ENCODE measurements at regions not wholly inside any gene's neighbourhood (a gene's known extent, or its start where the extent isn't known, plus 50 kb on each side); places are given as distances from the start of the nearest gene placed in this dataset.

DNA sequence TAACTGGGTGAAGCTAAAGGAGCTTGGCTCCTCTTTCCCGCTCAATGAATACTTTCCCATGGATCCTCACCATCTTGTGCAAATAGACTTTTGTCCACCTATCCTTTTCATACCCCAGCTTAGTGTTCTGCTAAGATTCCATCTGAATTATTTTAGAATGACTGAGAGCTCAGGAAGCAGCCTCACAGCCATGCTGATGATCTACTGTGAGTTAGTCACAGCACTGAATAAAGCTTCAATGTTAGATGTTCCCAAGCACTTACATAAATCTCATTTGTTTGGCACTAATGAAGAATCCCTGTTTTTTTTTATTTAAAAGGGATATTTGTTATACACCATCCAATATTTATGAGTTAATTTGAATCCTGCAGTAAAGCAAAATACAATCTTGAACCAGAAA, 317.6 kb upstream of the TRPC7 start:
- intact Hi-C loops (cut with DNase I): no loop called here
- no peak for DNase-seq
- no peak for TF ChIP-seq CTCF (IDR thresholded peaks at IDR 0.05)
- Histone ChIP-seq H3K36me3 (ENCODE audit: insufficient read depth in 1 of 2, low read depth in 1 of 2) (no peaks in the 10 kb centered on the region), H3K4me1 (no peaks in the 10 kb centered on the region), H3K27me3 (ENCODE audit: insufficient read depth in 3 of 3, low read length in 2 of 3) (no peaks in the 10 kb centered on the region), H3K4me3 (no peak overlapping the region), H3K27ac (no peak overlapping the region), H3K9me3 (no peaks in the 10 kb centered on the region)
- 0 to 86% (median 0%) methylated on average over 1 of the region's 1 CpG for WGBS, 3 donors
- ATAC-seq: no peak

DNA sequence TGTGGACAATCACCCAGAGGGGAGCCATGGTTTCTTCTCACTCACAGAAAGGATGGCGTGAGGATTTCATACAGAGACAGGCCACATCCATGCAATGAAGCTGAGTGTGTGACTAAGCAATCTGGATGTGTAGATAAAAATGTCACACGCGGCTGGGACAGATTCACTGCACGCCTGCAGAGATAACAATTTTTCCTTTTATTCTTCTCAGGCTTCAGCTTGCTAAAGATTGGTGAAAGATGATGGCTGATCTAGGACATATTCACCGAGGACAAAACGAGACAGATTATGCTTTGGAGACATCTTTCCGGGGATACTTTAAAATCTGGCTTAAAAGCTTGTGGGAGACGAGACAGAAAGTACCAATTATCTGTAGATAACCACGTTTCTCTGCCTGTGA, 313.9 kb upstream of the TRPC7 start:
- no peak overlapping the region for H3K27ac ChIP-seq
- 75 to 79% (median 78%) methylated on average over 9 of the region's 9 CpGs for WGBS, 3 donors
- no peaks in the 10 kb centered on the region for H3K9me3 ChIP-seq
- no peaks in the 10 kb centered on the region for H3K36me3 ChIP-seq (ENCODE audit: insufficient read depth in 1 of 2, low read depth in 1 of 2)
- no peaks in the 10 kb centered on the region for H3K4me1 ChIP-seq
- intact Hi-C loops (cut with DNase I): no loop called here
- no peak for TF ChIP-seq CTCF (IDR thresholded peaks at IDR 0.05)
- H3K27me3 ChIP-seq (ENCODE audit: insufficient read depth in 3 of 3, low read length in 2 of 3): no peaks in the 10 kb centered on the region
- no peak overlapping the region for H3K4me3 ChIP-seq
- ATAC-seq (no peak), DNase-seq (no peak)

GRCh38 chr5:136677217-136677616, 311.9 kb upstream of the TRPC7 start:
- ATAC-seq: no peak

GRCh38 chr5:136676685-136677084, 311.3 kb upstream of the TRPC7 start:
- ATAC-seq (no peak), DNase-seq (no peak)
- Histone ChIP-seq H3K9me3 (no peaks in the 10 kb centered on the region), H3K27me3 (ENCODE audit: insufficient read depth in 3 of 3, low read length in 2 of 3) (no peaks in the 10 kb centered on the region), H3K4me1 (no peaks in the 10 kb centered on the region), H3K36me3 (ENCODE audit: insufficient read depth in 1 of 2, low read depth in 1 of 2) (no peaks in the 10 kb centered on the region), H3K4me3 (no peak overlapping the region), H3K27ac (no peak overlapping the region)
- intact Hi-C loops (cut with DNase I): no loop called here
- WGBS, 3 donors: 73 to 82% (median 78%) methylated on average over 3 of the region's 3 CpGs
- no peak for TF ChIP-seq CTCF (IDR thresholded peaks at IDR 0.05)

More at GRCh38 chr5:136677217-136677616, 311.9 kb upstream of the TRPC7 start:
- no peaks in the 10 kb centered on the region for H3K9me3 ChIP-seq
- H3K27ac ChIP-seq: no peak overlapping the region
- DNase-seq: no peak
- H3K4me1 ChIP-seq: no peaks in the 10 kb centered on the region
- H3K27me3 ChIP-seq (ENCODE audit: insufficient read depth in 3 of 3, low read length in 2 of 3): no peaks in the 10 kb centered on the region
- TF ChIP-seq CTCF (IDR thresholded peaks at IDR 0.05): no peak
- intact Hi-C loops (cut with DNase I): no loop called here
- H3K4me3 ChIP-seq: no peak overlapping the region
- WGBS, 3 donors: 79 to 83% (median 82%) methylated on average over 3 of the region's 3 CpGs
- no peaks in the 10 kb centered on the region for H3K36me3 ChIP-seq (ENCODE audit: insufficient read depth in 1 of 2, low read depth in 1 of 2)

DNA sequence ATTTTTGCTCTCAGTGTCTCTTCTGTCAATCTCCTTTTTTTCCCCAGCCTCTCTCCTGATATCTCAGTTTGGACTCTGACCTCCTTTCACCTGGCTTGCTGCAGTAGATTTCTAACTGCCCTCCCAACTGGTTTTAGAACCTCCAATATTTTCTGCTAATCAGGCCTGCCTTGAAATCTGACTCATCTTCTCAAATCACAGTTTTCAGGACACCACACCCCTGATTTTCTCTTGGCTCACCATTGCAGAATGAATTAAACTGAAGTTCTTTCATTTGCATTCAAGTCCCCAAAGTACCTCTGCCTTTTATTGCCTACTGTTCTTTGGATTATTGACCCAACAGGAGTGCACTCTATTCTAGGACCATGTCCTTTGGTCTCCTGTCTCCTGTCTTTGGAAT, 310.4 kb upstream of the TRPC7 start:
- Histone ChIP-seq H3K27me3 (ENCODE audit: insufficient read depth in 3 of 3, low read length in 2 of 3) (no peaks in the 10 kb centered on the region), H3K36me3 (ENCODE audit: insufficient read depth in 1 of 2, low read depth in 1 of 2) (no peaks in the 10 kb centered on the region), H3K9me3 (no peaks in the 10 kb centered on the region), H3K27ac (no peak overlapping the region), H3K4me3 (no peak overlapping the region), H3K4me1 (no peaks in the 10 kb centered on the region)
- no peak for ATAC-seq
- DNase-seq: no peak
- no peak for TF ChIP-seq CTCF (IDR thresholded peaks at IDR 0.05)
- intact Hi-C loops (cut with DNase I): no loop called here
